Parathyroid adenoma (tissue), 2 donors: ENCODE measurements at regions not wholly inside any gene's neighbourhood (a gene's known extent, or its start where the extent isn't known, plus 50 kb on each side); places are given as distances from the start of the nearest gene placed in this dataset.

Source experiments
- H2AFZ ChIP-seq: fragments of 300-600 bp; sonication (generic); one replicate; pipeline ENCODE4 v1.7.0; 2017; ENCODE audit warnings: antibody characterized with exemption, mild to moderate bottlenecking
- H3K27ac ChIP-seq: fragments of 300-600 bp; sonication (generic); one replicate; pipeline ENCODE4 v1.7.0; 2017
- H3K27me3 ChIP-seq: fragments of 300-600 bp; sonication (generic); one replicate; pipeline ENCODE4 v1.7.0; 2017; ENCODE audit warnings: low read length; ENCODE audit not compliant: control insufficient read depth, insufficient read depth
- H3K36me3 ChIP-seq: fragments of 300-600 bp; sonication (generic); one replicate; pipeline ENCODE4 v1.7.0; 2017; ENCODE audit warnings: low read length; ENCODE audit not compliant: control insufficient read depth, insufficient read depth
- H3K4me1 ChIP-seq: fragments of 300-600 bp; sonication (generic); one replicate; pipeline ENCODE4 v1.7.0; 2017; ENCODE audit warnings: control low read depth
- H3K4me2 ChIP-seq: fragments of 300-600 bp; sonication (generic); one replicate; pipeline ENCODE4 v1.7.0; 2017; ENCODE audit warnings: low read length
- H3K4me3 ChIP-seq: fragments of 300-600 bp; sonication (generic); one replicate; pipeline ENCODE4 v1.7.0; 2017; ENCODE audit warnings: low read depth, low read length
- H3K79me2 ChIP-seq: fragments of 300-600 bp; sonication (generic); one replicate; pipeline ENCODE4 v1.7.0; 2017; ENCODE audit warnings: control low read depth
- H3K9ac ChIP-seq: fragments of 300-600 bp; sonication (generic); one replicate; pipeline ENCODE4 v1.7.0; 2017; ENCODE audit warnings: mild to moderate bottlenecking
- H3K9me3 ChIP-seq: fragments of 300-600 bp; sonication (generic); one replicate; pipeline ENCODE4 v1.7.0; 2017; ENCODE audit warnings: low read length; ENCODE audit not compliant: control insufficient read depth
- TF ChIP-seq, protein P1 (sequence below): fragments of 300-600 bp; sonication (generic); IDR thresholded peaks from one replicate; pipeline ENCODE4 v1.7.0; 2017; ENCODE audit warnings: antibody characterized with exemption, mild to moderate bottlenecking
- donor health status: primary hyperparathyroidism.

DNA sequence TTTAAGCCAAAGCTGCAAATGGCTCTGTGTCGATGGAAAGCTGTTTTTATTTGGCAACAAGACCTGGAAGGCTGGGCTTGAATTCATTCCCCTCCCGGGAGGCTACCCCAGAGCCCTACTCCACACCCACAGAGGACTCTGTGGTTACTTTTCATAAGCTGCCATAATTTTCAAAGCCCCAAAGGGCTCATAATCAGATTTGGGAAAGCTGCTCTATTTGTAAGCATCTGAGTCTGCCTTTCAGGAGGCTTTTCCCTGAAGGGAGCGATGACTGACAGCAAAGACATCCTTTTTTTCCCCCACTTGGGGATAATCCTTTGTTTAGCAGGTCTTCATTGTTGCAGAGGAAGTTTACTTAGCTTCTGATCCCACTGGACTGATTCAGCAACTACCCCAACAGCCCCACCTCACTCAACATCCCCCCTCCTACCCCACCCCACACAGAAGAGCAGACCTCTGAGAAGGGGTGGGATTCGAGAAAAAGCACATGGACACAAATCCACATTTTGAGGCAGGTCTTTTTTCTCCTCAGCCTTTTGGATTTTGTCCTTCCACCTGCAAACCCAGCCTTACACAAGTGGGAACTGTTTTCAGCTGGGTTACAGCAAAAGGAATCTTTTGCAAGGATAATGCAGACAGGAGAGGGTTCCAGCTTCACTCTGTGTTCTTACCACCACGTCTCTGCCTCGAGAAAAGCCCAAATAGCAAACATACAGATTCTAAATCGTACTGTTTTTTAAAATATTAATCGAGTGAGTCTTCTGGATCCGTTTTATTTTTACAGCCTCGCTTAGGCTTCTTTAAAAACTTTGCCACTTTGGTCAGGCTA lies 244.4 kb upstream of the TUT7 start:
- no peak overlapping the region for H3K4me2 ChIP-seq
- H3K4me1 ChIP-seq, result no peaks in the 10 kb centered on the region
- H3K27me3 ChIP-seq, result no peaks in the 10 kb centered on the region
- no peak overlapping the region for H2AFZ ChIP-seq
- no peaks in the 10 kb centered on the region for H3K36me3 ChIP-seq
- H3K27ac ChIP-seq, result no peak overlapping the region
- no peak overlapping the region for H3K4me3 ChIP-seq
- TF ChIP-seq, protein P1, sequence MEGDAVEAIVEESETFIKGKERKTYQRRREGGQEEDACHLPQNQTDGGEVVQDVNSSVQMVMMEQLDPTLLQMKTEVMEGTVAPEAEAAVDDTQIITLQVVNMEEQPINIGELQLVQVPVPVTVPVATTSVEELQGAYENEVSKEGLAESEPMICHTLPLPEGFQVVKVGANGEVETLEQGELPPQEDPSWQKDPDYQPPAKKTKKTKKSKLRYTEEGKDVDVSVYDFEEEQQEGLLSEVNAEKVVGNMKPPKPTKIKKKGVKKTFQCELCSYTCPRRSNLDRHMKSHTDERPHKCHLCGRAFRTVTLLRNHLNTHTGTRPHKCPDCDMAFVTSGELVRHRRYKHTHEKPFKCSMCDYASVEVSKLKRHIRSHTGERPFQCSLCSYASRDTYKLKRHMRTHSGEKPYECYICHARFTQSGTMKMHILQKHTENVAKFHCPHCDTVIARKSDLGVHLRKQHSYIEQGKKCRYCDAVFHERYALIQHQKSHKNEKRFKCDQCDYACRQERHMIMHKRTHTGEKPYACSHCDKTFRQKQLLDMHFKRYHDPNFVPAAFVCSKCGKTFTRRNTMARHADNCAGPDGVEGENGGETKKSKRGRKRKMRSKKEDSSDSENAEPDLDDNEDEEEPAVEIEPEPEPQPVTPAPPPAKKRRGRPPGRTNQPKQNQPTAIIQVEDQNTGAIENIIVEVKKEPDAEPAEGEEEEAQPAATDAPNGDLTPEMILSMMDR, result no peak
- H3K79me2 ChIP-seq, result no peaks in the 10 kb centered on the region
- no peaks in the 10 kb centered on the region for H3K9me3 ChIP-seq
- H3K9ac ChIP-seq, result no peak overlapping the region

DNA sequence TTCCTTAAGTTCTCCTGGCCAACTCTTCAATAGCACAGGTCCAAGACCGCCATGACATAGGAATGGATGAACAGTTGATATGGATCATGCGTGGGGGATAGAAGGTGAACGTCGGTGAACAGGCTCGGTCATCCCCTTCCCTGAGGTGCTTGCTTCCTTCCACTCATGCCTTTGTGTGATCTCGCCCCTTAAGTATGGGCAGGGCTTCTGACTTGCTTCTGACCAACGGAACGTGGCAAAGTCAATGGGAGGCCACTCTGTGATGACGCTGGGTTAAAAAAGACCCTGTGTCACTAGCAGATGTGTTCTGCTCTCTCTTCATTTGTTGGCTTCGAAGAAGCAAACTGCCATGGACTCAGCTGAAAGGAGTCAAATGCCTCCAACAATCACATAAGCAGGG lies 240.5 kb upstream of the TUT7 start:
- no peak overlapping the region for H3K4me2 ChIP-seq
- H3K9ac ChIP-seq, result no peak overlapping the region
- H3K27ac ChIP-seq, result no peak overlapping the region
- no peak overlapping the region for H2AFZ ChIP-seq
- H3K36me3 ChIP-seq, result no peaks in the 10 kb centered on the region
- H3K9me3 ChIP-seq, result no peaks in the 10 kb centered on the region
- H3K79me2 ChIP-seq, result no peaks in the 10 kb centered on the region
- H3K4me3 ChIP-seq, result no peak overlapping the region
- TF ChIP-seq, protein P1, result no peak
- H3K27me3 ChIP-seq, result no peaks in the 10 kb centered on the region
- H3K4me1 ChIP-seq, result no peaks in the 10 kb centered on the region

DNA sequence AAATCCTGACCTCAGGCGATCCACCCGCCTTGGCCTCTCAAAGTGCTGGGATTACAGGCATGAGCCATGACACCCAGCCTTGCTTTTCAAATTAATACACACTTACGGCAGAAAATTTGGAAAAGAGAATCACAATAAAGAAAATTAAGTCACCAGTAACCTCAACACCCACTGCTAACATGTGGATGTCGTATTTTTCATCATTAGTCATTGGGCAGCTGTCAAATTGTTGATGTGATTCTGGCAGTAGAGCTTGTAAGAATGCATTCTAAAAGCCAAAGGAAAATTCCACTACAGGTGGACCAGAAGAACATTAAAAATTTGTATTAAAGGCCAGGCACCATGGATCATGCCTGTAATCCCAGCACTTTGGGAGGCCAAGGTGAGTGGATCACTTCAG lies 237.3 kb upstream of the TUT7 start:
- no peak overlapping the region for H3K9ac ChIP-seq
- no peaks in the 10 kb centered on the region for H3K4me1 ChIP-seq
- no peak overlapping the region for H3K27ac ChIP-seq
- no peaks in the 10 kb centered on the region for H3K27me3 ChIP-seq
- no peak overlapping the region for H2AFZ ChIP-seq
- H3K4me2 ChIP-seq, result no peak overlapping the region
- no peaks in the 10 kb centered on the region for H3K36me3 ChIP-seq
- TF ChIP-seq, protein P1, result no peak
- no peaks in the 10 kb centered on the region for H3K79me2 ChIP-seq
- H3K9me3 ChIP-seq, result no peaks in the 10 kb centered on the region
- no peak overlapping the region for H3K4me3 ChIP-seq

DNA sequence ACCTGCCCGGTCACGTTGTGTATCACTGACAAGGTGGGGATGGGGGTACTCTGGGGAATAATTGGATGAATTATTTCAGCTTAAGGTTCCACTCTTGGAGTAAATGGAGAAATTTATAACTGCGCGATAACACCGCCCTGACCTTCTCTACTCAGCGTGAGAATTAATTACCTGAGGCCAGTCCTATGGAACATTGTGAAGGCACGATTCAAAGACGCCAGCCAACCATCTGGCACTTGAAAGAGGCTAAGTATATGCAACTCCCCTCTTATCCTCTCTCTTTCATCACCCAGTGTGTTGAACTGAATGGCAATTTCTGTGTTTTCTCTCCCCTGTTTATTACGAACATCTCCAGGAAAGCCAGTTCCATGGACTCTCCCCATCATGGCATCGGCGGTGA lies 235.5 kb upstream of the TUT7 start:
- TF ChIP-seq, protein P1, result no peak
- no peaks in the 10 kb centered on the region for H3K4me1 ChIP-seq
- no peaks in the 10 kb centered on the region for H3K9me3 ChIP-seq
- H3K27me3 ChIP-seq, result no peaks in the 10 kb centered on the region
- H3K4me3 ChIP-seq, result no peak overlapping the region
- H3K4me2 ChIP-seq, result no peak overlapping the region
- H2AFZ ChIP-seq, result no peak overlapping the region
- H3K9ac ChIP-seq, result no peak overlapping the region
- no peak overlapping the region for H3K27ac ChIP-seq
- H3K79me2 ChIP-seq, result no peaks in the 10 kb centered on the region
- H3K36me3 ChIP-seq, result no peaks in the 10 kb centered on the region

DNA sequence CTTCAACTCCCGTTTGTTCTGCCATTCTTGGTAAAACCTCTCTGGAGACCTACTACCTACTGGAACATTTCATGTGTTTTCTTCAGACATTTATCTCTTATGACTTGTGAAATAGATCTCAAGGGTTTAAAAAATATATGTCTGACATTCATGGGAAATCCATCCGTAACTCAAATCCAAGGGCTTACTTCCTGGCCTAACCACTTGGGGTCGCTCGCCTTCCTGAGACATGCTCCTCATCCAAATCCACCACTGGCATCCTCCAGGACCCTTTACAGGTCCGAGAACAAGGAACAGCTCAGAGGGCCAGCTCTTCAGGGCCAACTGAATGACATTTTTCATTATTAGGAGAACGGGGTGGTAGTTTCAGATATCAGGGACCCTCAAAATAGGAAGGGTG lies 235.1 kb upstream of the TUT7 start:
- Histone ChIP-seq H3K9ac (no peak overlapping the region), H3K4me3 (no peak overlapping the region), H3K27ac (no peak overlapping the region), H3K36me3 (no peaks in the 10 kb centered on the region), H3K79me2 (no peaks in the 10 kb centered on the region), H3K27me3 (no peaks in the 10 kb centered on the region), H3K4me1 (no peaks in the 10 kb centered on the region), H3K4me2 (no peak overlapping the region), H3K9me3 (no peaks in the 10 kb centered on the region), H2AFZ (no peak overlapping the region)
- TF ChIP-seq, protein P1, result no peak
